Skin of body (tissue), 1 donor: ENCODE measurements at regions not wholly inside any gene's neighbourhood (a gene's known extent, or its start where the extent isn't known, plus 50 kb on each side); places are given as distances from the start of the nearest gene placed in this dataset.

Experiments used
- DNase-seq: peaks from one replicate; lab custom pipeline; 2025; lab: John Stamatoyannopoulos, UW

DNA sequence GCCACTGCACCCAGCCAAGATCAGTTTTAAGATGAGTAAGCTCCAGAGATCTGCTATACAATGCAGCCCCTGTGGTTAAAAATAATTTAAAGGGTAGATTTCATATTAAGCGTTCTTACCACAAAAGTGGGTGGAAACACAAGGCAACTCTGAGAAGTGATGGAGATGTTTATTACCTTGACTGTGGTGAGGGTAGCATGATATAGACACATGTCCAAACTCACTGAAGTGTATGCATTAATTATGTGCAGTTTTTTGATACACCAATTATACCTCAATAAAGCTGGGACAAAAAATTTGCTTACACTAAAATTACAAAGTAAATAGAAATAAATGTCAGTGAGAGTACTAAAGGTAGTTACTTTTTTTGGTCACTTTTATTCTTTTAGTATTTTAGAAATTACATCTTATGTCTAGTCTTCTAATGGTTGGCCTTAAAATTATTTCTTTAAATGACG is 696.5 kb downstream of the UQCRFS1 start:
- DNase-seq, result no peak

DNA sequence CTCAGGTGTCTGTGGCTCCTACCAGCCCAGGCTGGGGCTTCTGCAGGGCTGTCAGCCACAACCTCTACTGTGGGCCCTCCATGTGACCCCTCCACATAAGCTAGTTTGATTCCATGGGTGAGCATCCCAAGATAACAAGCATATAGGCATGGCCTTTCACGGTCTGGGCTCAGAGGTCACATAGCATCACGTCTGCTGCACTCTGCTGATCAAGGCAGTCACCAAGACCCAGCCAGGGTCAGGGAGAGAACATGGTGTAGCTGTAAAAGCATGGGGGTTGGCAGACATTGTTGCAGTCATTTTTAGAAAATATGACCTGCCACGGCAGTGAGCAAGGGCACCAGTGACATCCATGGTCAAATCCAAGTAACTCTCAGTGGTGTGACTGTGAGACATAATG is 698.8 kb downstream of the UQCRFS1 start:
- DNase-seq, result no peak

- no peak for DNase-seq
Measured at GRCh38 chr19:28511655-28512054, 701.3 kb downstream of the UQCRFS1 start.

DNA sequence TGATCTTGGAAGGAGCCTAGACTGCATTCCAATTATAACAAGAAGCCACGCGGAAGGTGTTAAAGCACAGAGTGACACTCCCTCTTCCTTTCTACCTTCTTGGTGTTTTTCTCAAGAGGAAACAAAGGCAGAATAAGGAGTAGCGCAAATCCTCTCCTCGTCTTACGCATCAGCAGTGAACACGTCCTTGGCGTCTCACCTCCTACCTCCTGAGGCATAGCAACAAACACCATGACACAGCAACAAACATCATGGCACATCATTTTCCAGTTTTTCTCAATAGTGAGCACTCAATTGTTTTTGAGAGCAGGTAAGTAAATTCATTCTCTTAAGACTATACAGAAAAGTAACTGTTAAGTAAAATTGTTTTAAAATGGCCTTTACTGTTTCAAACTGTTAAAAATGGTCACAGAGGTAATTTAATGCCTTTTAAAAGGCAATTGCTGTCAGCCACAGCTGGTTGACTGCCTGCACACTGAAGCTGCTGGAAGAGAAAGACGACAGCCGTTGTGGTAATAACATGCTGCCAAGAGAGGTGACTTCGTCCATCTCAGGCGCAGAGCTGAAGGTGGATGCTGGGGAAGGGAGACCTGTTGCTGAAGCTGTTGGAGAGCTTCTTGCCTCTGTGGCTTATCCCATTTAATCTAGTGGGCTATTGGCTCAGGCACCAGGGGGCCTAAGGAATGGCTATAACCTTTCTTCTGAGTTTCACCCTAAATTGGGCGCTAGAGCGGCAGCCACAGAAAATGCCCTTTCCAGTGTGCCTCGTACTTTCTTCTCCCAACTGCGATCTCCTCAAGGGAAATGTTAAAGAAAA is 703.7 kb downstream of the UQCRFS1 start:
- no peak for DNase-seq

- no peak for DNase-seq
Measured at GRCh38 chr19:28508666-28509065, 704.3 kb downstream of the UQCRFS1 start.

DNA sequence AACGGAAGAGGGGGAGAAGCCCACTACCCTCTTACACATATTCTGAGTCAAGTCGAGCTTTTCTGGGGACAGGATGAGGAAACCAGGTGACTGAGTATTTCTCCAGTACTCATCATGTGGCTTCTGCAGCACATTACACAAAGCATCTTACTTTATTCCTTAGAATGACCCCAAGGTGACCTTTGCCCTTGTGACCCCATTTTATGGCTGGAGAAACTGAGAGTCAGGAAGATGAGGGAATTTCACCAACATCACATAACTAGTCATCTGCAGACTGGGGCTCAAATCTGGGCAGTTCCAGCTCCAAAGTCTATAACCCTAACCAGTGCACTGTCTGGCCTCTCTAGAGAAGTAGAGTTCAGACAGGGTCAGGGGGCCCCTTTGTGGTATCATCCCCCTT is 707.0 kb downstream of the UQCRFS1 start:
- DNase-seq, result no peak

GRCh38 chr19:28505134-28505533 is 707.8 kb downstream of the UQCRFS1 start:
- DNase-seq, result no peak

DNA sequence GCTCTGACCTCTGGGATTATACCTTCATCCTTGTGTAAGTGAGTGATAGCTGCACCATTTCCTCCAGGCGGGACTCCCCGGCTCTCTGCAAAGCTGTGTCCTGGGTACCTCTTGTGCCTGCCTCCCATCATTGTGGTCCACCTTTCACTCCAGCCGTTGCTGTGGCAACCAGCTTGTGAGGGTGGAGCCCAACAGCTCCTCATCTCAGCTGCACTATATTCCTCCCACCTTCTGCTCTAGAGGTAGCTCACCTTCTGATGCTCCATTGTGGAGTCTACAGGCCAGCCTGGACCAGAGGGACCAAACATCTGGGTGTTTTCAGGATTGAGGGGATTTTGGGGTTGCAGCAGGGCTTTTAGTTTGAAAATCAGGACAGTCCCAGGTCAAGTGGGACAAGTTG is 708.2 kb downstream of the UQCRFS1 start:
- no peak for DNase-seq

- no peak for DNase-seq
Measured at GRCh38 chr19:28504139-28504538, 708.8 kb downstream of the UQCRFS1 start.

DNA sequence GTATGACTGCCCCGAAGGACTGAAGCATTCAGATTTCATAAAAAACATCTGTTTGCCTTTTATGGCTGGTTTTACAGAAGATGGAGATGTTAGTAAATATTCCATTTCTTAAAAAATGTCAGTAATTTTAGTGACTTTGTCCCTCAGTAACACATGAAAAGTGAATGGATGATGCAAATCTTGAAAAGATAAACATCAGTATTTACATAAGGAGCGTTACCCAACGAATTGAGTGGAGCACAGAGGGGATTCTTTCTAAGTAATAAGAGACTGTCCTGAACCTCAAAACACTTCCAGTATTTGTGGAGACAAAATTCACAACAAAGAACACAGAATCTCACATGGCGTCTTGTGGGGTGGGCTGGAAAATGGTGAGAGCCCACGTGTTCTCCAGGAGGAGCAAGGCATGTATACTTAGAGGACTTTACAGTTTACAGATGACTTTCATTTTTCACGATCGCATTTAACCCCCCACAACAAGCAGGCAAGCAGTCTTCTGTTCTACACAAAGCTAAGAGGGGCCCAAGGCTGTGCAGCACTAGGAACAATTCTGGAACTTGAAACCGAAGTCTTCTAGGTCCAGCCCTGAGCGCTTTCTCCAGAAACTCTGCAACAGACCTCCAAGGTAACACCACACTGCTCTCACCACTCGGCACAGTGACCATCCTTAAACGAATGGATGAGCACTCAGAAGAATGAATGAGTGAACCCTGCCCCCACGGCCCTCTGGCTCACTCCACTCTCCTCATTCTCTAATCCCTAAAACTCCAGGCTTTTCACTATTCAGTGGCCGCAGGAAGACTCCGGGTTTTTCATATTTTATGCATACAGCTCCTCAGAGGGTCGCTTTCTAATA is 709.8 kb downstream of the UQCRFS1 start:
- no peak for DNase-seq

GRCh38 chr19:28501976-28502375 is 711.0 kb downstream of the UQCRFS1 start:
- DNase-seq, result no peak

- DNase-seq, result no peak
Measured at GRCh38 chr19:28500982-28501630, 711.8 kb downstream of the UQCRFS1 start.

- DNase-seq, result no peak
Measured at GRCh38 chr19:28500296-28500695, 712.7 kb downstream of the UQCRFS1 start.

- no peak for DNase-seq
Measured at GRCh38 chr19:28498404-28498976, 714.5 kb downstream of the UQCRFS1 start.

- DNase-seq, result no peak
Measured at GRCh38 chr19:28497887-28498286, 715.1 kb downstream of the UQCRFS1 start.

DNA sequence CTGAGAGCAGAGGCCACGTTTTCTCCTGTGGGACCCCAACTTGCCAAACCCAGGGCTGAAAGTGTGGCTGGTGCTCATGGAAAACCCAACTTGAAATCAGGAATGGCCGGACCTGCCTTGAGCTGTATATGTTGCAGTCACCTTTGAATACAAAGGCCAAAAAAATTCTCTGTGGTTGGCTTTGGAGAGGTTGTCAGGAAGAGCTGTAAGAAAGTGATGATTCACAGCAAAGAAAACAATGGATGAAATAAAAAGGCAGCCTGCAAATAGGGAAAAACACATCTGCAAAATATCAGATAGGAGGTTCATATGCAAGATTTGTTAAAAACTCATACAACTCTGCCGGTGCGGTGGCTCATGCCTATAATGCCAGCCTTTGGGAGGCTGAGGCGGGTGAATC is 715.8 kb downstream of the UQCRFS1 start:
- DNase-seq, result no peak

GRCh38 chr19:28495046-28495445 is 717.9 kb downstream of the UQCRFS1 start:
- no peak for DNase-seq

DNA sequence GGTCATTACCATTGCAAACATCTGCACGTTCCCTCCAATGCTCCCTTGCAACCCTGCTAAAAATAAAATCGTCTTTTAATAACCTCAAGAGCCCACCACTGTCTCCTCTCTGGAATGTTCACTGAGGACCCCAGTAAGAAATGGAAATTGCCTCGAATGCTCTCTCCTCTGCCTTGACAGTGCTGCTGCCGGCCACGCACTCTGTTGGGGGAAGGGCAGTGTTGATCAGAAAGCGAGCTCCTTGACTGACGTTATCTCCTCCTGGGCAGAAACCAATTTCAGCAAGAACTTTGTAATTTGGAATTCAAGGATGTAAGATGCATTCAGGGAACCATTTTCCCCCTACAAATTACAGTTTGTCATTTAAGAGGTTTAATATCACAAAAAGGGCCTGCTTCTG is 718.5 kb downstream of the UQCRFS1 start:
- DNase-seq, result no peak

- no peak for DNase-seq
Measured at GRCh38 chr19:28493884-28494283, 719.1 kb downstream of the UQCRFS1 start.

GRCh38 chr19:28492621-28493020 is 720.3 kb downstream of the UQCRFS1 start:
- no peak for DNase-seq

GRCh38 chr19:28492201-28492600 is 720.8 kb downstream of the UQCRFS1 start:
- DNase-seq, result no peak

GRCh38 chr19:28489776-28490175 is 723.2 kb downstream of the UQCRFS1 start:
- DNase-seq, result no peak
